ENCODE measurements at regions not wholly inside any gene's neighbourhood (a gene's known extent, or its start where the extent isn't known, plus 50 kb on each side); places are given as distances from the start of the nearest gene placed in this dataset.

- Mint-ChIP-seq H3K27me3 (no peaks in the 10 kb centered on the region), H3K36me3 (no peaks in the 10 kb centered on the region), H3K27ac (no peak overlapping the region), H3K4me1 (no peaks in the 10 kb centered on the region), H3K4me3 (no peak overlapping the region), H3K9me3 (peaks cover 1 to 13% (median 6%) of the 10 kb centered on the region in 7 donors)
- no peaks in the 10 kb centered on the region for H3K27me3 ChIP-seq (ENCODE audit: control insufficient read depth, insufficient read depth, low read length)
- H3K9me3 ChIP-seq (ENCODE audit: control insufficient read depth in 2 of 2, low read length in 2 of 2), result peaks cover 0 to 8% of the 10 kb centered on the region in 2 experiments
- DNase-seq (no peak), ATAC-seq (ENCODE audit: low read depth in 2 of 2) (no peak)
- H3K4me3 ChIP-seq (ENCODE audit: low read depth, low read length), result no peak overlapping the region
- no peaks in the 10 kb centered on the region for H3K36me3 ChIP-seq (ENCODE audit: control insufficient read depth, insufficient read depth, low read length)
- no peak overlapping the region for H3K27ac ChIP-seq (ENCODE audit: insufficient read depth, low read length, poor library complexity, severe bottlenecking)
- no peaks in the 10 kb centered on the region for H3K4me1 ChIP-seq (ENCODE audit: control insufficient read depth, insufficient read depth, low read length, poor library complexity, severe bottlenecking)
Measured at GRCh38 chr21:22311741-22312462, 1313.7 kb downstream of the NCAM2 start.

GRCh38 chr21:22314963-22315362 lies 1316.8 kb downstream of the NCAM2 start:
- Histone ChIP-seq H3K27me3 (ENCODE audit: control insufficient read depth, insufficient read depth, low read length) (no peaks in the 10 kb centered on the region), H3K4me1 (ENCODE audit: control insufficient read depth, insufficient read depth, low read length, poor library complexity, severe bottlenecking) (no peaks in the 10 kb centered on the region), H3K9me3 (ENCODE audit: control insufficient read depth in 2 of 2, low read length in 2 of 2) (peaks cover 0 to 8% of the 10 kb centered on the region in 2 experiments), H3K36me3 (ENCODE audit: control insufficient read depth, insufficient read depth, low read length) (no peaks in the 10 kb centered on the region), H3K27ac (ENCODE audit: insufficient read depth, low read length, poor library complexity, severe bottlenecking) (no peak overlapping the region), H3K4me3 (ENCODE audit: low read depth, low read length) (no peak overlapping the region)
- Mint-ChIP-seq H3K4me3 (no peak overlapping the region), H3K27me3 (no peaks in the 10 kb centered on the region), H3K36me3 (no peaks in the 10 kb centered on the region), H3K27ac (no peak overlapping the region), H3K4me1 (no peaks in the 10 kb centered on the region), H3K9me3 (peaks cover 1 to 20% (median 7%) of the 10 kb centered on the region in 7 donors)
- ATAC-seq (ENCODE audit: low read depth in 2 of 2), result no peak
- no peak for DNase-seq

GRCh38 chr21:22319435-22319834 lies 1321.2 kb downstream of the NCAM2 start:
- Mint-ChIP-seq H3K4me3 (no peak overlapping the region), H3K27ac (no peak overlapping the region), H3K4me1 (no peaks in the 10 kb centered on the region), H3K9me3 (peaks cover 2 to 21% (median 7%) of the 10 kb centered on the region in 7 donors), H3K27me3 (no peaks in the 10 kb centered on the region), H3K36me3 (no peaks in the 10 kb centered on the region)
- no peak overlapping the region for H3K4me3 ChIP-seq (ENCODE audit: low read depth, low read length)
- H3K4me1 ChIP-seq (ENCODE audit: control insufficient read depth, insufficient read depth, low read length, poor library complexity, severe bottlenecking), result no peaks in the 10 kb centered on the region
- no peak overlapping the region for H3K27ac ChIP-seq (ENCODE audit: insufficient read depth, low read length, poor library complexity, severe bottlenecking)
- ATAC-seq (ENCODE audit: low read depth in 2 of 2), result no peak
- H3K36me3 ChIP-seq (ENCODE audit: control insufficient read depth, insufficient read depth, low read length), result no peaks in the 10 kb centered on the region
- no peak for DNase-seq
- no peaks in the 10 kb centered on the region for H3K27me3 ChIP-seq (ENCODE audit: control insufficient read depth, insufficient read depth, low read length)
- peaks cover 0 to 4% of the 10 kb centered on the region in 2 experiments for H3K9me3 ChIP-seq (ENCODE audit: control insufficient read depth in 2 of 2, low read length in 2 of 2)

- Mint-ChIP-seq H3K36me3 (no peaks in the 10 kb centered on the region), H3K27me3 (no peaks in the 10 kb centered on the region), H3K4me3 (no peak overlapping the region), H3K27ac (no peak overlapping the region), H3K4me1 (no peaks in the 10 kb centered on the region), H3K9me3 (peaks cover 0 to 36% (median 14%) of the 10 kb centered on the region in 7 donors)
- Histone ChIP-seq H3K4me1 (ENCODE audit: control insufficient read depth, insufficient read depth, low read length, poor library complexity, severe bottlenecking) (no peaks in the 10 kb centered on the region), H3K27ac (ENCODE audit: insufficient read depth, low read length, poor library complexity, severe bottlenecking) (no peak overlapping the region), H3K36me3 (ENCODE audit: control insufficient read depth, insufficient read depth, low read length) (no peaks in the 10 kb centered on the region), H3K4me3 (ENCODE audit: low read depth, low read length) (no peak overlapping the region), H3K9me3 (ENCODE audit: control insufficient read depth in 2 of 2, low read length in 2 of 2) (peaks cover 3 to 17% of the 10 kb centered on the region in 2 experiments), H3K27me3 (ENCODE audit: control insufficient read depth, insufficient read depth, low read length) (no peaks in the 10 kb centered on the region)
- ATAC-seq (ENCODE audit: low read depth in 2 of 2) (no peak), DNase-seq (no peak)
Measured at GRCh38 chr21:22342889-22343288, 1344.7 kb downstream of the NCAM2 start.

- Mint-ChIP-seq H3K9me3 (peaks cover 0 to 39% (median 14%) of the 10 kb centered on the region in 7 donors), H3K4me1 (no peaks in the 10 kb centered on the region), H3K4me3 (no peak overlapping the region), H3K27me3 (no peaks in the 10 kb centered on the region), H3K27ac (no peak overlapping the region), H3K36me3 (no peaks in the 10 kb centered on the region)
- no peak for ATAC-seq (ENCODE audit: low read depth in 2 of 2)
- Histone ChIP-seq H3K27ac (ENCODE audit: insufficient read depth, low read length, poor library complexity, severe bottlenecking) (no peak overlapping the region), H3K36me3 (ENCODE audit: control insufficient read depth, insufficient read depth, low read length) (no peaks in the 10 kb centered on the region), H3K4me3 (ENCODE audit: low read depth, low read length) (no peak overlapping the region), H3K27me3 (ENCODE audit: control insufficient read depth, insufficient read depth, low read length) (no peaks in the 10 kb centered on the region), H3K4me1 (ENCODE audit: control insufficient read depth, insufficient read depth, low read length, poor library complexity, severe bottlenecking) (no peaks in the 10 kb centered on the region), H3K9me3 (ENCODE audit: control insufficient read depth in 2 of 2, low read length in 2 of 2) (peaks cover 3 to 17% of the 10 kb centered on the region in 2 experiments)
- no peak for DNase-seq
Measured at GRCh38 chr21:22343303-22343702, 1345.1 kb downstream of the NCAM2 start.

GRCh38 chr21:22343721-22344120 lies 1345.5 kb downstream of the NCAM2 start:
- no peaks in the 10 kb centered on the region for H3K36me3 ChIP-seq (ENCODE audit: control insufficient read depth, insufficient read depth, low read length)
- no peak for ATAC-seq (ENCODE audit: low read depth in 2 of 2)
- no peaks in the 10 kb centered on the region for H3K27me3 Mint-ChIP-seq
- H3K27me3 ChIP-seq (ENCODE audit: control insufficient read depth, insufficient read depth, low read length), result no peaks in the 10 kb centered on the region
- peaks cover 0 to 37% (median 14%) of the 10 kb centered on the region in 7 donors for H3K9me3 Mint-ChIP-seq
- H3K27ac ChIP-seq (ENCODE audit: insufficient read depth, low read length, poor library complexity, severe bottlenecking), result no peak overlapping the region
- H3K4me3 Mint-ChIP-seq, result no peak overlapping the region
- H3K4me1 ChIP-seq (ENCODE audit: control insufficient read depth, insufficient read depth, low read length, poor library complexity, severe bottlenecking), result no peaks in the 10 kb centered on the region
- no peak overlapping the region for H3K4me3 ChIP-seq (ENCODE audit: low read depth, low read length)
- no peaks in the 10 kb centered on the region for H3K36me3 Mint-ChIP-seq
- H3K9me3 ChIP-seq (ENCODE audit: control insufficient read depth in 2 of 2, low read length in 2 of 2), result peaks cover 3 to 17% of the 10 kb centered on the region in 2 experiments
- H3K4me1 Mint-ChIP-seq, result no peaks in the 10 kb centered on the region
- DNase-seq, result no peak
- H3K27ac Mint-ChIP-seq, result no peak overlapping the region

GRCh38 chr21:22345624-22346023 lies 1347.4 kb downstream of the NCAM2 start:
- peaks cover 0 to 26% (median 14%) of the 10 kb centered on the region in 7 donors for H3K9me3 Mint-ChIP-seq
- H3K9me3 ChIP-seq (ENCODE audit: control insufficient read depth in 2 of 2, low read length in 2 of 2), result peaks cover 3 to 11% of the 10 kb centered on the region in 2 experiments
- no peak for DNase-seq
- no peaks in the 10 kb centered on the region for H3K27me3 Mint-ChIP-seq
- H3K27ac Mint-ChIP-seq, result no peak overlapping the region
- no peaks in the 10 kb centered on the region for H3K36me3 ChIP-seq (ENCODE audit: control insufficient read depth, insufficient read depth, low read length)
- no peaks in the 10 kb centered on the region for H3K27me3 ChIP-seq (ENCODE audit: control insufficient read depth, insufficient read depth, low read length)
- no peaks in the 10 kb centered on the region for H3K4me1 ChIP-seq (ENCODE audit: control insufficient read depth, insufficient read depth, low read length, poor library complexity, severe bottlenecking)
- H3K4me1 Mint-ChIP-seq, result no peaks in the 10 kb centered on the region
- no peak overlapping the region for H3K4me3 ChIP-seq (ENCODE audit: low read depth, low read length)
- no peaks in the 10 kb centered on the region for H3K36me3 Mint-ChIP-seq
- H3K27ac ChIP-seq (ENCODE audit: insufficient read depth, low read length, poor library complexity, severe bottlenecking), result no peak overlapping the region
- no peak for ATAC-seq (ENCODE audit: low read depth in 2 of 2)
- H3K4me3 Mint-ChIP-seq, result no peak overlapping the region

- no peaks in the 10 kb centered on the region for H3K27me3 ChIP-seq (ENCODE audit: control insufficient read depth, insufficient read depth, low read length)
- DNase-seq, result no peak
- no peak overlapping the region for H3K27ac ChIP-seq (ENCODE audit: insufficient read depth, low read length, poor library complexity, severe bottlenecking)
- H3K36me3 ChIP-seq (ENCODE audit: control insufficient read depth, insufficient read depth, low read length), result no peaks in the 10 kb centered on the region
- H3K9me3 ChIP-seq (ENCODE audit: control insufficient read depth in 2 of 2, low read length in 2 of 2), result peaks cover 3% of the 10 kb centered on the region in 2 experiments
- no peak for ATAC-seq (ENCODE audit: low read depth in 2 of 2)
- no peaks in the 10 kb centered on the region for H3K4me1 ChIP-seq (ENCODE audit: control insufficient read depth, insufficient read depth, low read length, poor library complexity, severe bottlenecking)
- H3K4me1 Mint-ChIP-seq, result no peaks in the 10 kb centered on the region
- H3K27ac Mint-ChIP-seq, result no peak overlapping the region
- H3K4me3 Mint-ChIP-seq, result no peak overlapping the region
- H3K4me3 ChIP-seq (ENCODE audit: low read depth, low read length), result no peak overlapping the region
- H3K27me3 Mint-ChIP-seq, result no peaks in the 10 kb centered on the region
- peaks cover 0 to 19% (median 8%) of the 10 kb centered on the region in 7 donors for H3K9me3 Mint-ChIP-seq
- H3K36me3 Mint-ChIP-seq, result no peaks in the 10 kb centered on the region
Measured at GRCh38 chr21:22346576-22346975, 1348.4 kb downstream of the NCAM2 start.
